D341Med (cell line): ENCODE measurements at regions not wholly inside any gene's neighbourhood (a gene's known extent, or its start where the extent isn't known, plus 50 kb on each side); places are given as distances from the start of the nearest gene placed in this dataset.

Source experiments
- DNase-seq: peaks from one replicate; pipeline ENCODE4 v3.0.0; 2012; ENCODE audit warnings: low spot score

DNA sequence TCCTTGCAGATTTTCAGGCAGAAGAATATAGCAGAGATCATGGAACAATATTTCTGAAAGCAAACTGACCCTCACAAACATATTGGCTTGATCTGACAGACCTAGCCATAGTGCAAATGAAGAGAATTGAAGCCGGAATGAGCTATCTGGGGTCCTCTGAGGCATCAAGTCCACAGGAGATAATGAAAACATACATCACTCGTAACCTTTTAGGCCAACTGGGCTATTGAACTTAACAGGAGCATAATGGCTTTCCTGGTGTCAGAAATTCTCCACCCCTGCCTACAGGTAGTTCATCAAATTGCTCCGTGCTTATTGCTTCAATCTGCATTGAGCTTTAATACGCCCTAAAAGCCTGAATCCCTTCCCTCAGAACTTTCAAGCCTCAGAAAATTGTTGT is 1414.6 kb upstream of the TENM4 start:
- no peak for DNase-seq

DNA sequence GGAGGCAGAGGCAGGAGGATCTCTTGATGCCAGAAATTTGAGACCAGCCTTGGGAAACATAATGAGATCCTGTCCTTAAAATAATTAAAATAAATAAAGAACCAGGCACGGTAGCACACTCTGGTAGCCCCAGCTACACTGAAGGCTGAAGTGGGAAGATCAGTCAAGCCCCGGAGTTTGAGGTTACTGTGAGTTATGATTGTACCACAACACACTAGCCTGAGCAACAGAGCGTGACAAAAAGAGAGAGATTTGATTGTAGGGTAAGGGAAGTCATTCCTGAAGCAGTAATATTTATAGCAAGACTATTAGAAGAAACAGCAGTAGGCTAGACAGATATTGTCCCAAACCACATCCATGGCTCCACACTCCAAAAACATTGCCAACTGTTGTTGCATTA is 1408.4 kb upstream of the TENM4 start:
- DNase-seq = no peak

DNA sequence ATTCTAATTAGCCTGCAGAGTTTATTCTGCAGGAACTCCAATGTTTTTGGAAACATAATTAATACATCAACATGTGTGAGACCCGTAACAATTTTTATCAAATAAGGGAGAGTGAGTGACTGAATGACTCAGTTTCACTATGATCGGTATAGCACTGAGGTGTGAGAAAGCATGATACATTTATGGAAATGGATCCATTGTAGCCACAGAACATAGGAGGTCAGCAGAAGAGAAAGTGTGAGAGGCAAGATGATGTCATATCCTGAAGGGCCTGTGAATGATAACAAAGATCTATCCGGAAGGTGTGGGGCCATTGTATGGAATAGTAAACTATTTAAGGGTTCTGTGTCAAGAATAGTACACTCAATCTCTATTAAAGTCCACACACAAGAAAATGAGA is 1406.1 kb upstream of the TENM4 start:
- DNase-seq = no peak

DNA sequence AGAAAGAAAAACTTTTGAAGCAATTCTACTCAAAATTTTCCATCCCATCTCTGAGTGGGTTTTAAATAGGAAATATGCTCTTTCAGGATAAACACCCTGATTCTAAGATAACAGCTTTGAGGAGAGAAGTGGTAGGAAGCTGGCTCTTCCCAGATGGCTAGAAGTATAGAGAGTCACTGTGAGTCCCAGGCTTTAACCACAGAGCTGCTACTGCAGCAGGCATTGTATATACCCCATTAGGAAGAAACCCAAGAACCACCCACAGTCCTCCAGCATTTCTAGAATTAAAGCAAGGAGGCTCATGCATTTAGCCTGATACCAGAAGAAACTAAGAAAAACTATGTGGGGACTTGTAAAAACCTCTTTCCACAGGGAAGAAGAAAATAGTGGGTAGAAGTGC is 1405.6 kb upstream of the TENM4 start:
- no peak for DNase-seq

DNA sequence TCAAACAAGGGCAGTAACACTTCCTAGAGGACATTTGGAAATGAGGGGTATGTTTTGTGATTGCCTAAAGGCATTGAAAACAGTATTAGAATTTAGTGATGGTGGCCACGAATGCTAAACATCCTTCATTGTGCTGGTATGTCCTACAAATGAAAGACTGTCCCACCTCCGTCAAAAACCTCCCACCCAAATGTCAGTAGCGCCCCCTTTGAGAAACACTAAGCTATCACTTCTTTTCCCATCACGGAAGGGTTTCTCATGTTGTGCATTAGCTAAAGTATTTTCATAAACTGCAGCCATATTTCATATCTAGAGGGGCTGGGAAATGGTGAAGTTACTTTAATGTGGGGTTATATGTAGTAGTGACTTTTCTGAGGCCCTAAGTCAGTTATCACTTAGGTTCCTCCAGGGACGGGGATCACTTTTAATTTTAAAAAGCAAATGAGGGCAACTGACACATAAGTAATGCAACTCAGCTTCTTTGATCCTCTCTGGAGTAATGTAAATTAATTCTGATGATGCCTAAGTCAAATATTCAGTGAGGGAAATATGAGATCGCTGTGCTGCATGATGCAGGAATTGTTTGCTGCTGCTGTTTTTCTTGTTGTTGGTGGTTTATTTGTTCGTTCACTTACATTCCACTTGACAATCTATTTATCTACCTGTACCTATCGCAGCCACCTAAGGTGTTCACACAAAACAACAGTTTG is 1403.4 kb upstream of the TENM4 start:
- DNase-seq = peak; percentile 21

DNA sequence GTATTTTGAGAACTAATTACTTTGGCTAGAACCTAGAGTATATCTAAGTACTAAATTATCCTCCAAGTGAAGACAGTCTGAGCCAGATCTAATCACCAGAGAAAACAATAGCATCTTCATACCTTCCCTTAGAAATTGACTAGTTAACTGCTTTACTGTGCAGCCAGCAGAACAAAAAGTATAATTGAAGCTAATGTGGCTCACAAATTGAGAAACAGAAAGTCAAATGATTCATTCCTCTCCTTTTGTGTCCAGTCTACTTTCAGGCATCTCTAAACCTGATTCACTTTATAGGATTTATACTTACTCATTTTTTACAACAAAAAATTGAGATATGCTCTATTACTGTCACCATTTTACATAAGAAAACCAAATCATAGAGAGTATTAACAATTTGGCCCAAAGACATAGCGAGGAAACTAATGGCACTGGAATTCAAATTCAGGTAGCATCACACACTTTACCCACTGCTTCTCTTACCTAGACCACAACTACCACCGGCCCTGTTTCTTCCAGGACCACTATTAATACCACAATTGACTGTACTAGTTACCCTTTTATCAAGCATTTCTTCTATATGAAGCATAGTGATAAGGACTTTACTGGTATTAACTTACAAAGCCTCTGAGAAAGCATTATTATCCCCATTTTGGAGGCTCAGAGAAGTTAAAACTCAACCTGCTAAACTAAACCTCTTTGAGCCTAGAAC is 1402.6 kb upstream of the TENM4 start:
- DNase-seq = no peak

DNA sequence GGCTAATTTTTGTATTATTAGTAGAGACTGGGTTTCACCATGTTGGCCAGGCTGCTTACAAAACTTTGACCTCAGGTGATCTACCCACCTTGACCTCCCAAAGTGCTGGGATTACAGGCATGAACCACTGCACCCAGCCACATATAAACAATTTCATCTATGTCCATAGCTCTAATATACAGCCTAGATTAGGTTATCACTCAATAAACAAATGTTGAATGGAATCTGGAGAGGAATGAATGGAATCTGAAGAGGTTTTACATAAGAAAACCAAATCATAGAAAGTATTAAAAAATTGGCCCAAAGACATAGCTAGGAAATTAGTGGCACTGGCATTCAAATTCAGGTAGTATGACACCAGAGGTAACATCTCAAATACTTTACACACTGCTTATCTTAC is 1401.4 kb upstream of the TENM4 start:
- DNase-seq = no peak

DNA sequence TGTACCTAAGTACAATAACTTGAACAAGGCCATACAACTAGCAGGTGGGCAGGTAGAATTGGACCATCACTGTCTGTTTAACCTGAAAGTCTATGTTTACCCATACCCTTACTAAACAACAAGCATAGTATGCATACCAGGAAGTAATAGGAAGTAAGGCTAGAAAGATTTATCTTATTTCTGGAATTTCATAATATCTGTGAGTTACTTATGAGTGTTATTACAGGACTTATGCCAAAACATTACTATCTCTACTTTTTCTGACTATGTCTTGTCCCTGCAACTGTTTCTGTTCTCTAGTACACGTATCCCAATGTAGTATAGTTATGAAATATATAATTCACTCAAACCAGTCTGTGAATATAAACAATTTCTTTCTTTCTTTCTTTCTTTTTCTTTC is 1400.8 kb upstream of the TENM4 start:
- no peak for DNase-seq

DNA sequence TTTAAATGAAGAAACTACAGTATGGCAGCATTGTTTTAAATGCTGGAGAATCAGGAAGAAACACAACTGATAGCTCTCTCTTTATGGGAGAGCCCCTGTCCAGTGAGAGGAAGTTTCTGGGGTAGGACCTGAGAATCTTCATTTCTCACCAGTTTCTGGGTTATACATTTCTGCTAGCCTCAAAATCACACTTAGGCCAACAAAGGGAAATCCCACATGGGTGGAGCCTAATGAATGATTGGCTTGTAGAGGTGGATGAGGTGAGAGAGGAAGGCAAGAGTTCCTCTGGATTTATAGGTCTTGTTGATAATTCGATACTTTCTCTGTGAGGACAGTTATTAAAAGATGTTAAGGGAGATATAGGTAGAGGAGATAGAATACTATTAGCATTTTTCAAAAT is 1397.3 kb upstream of the TENM4 start:
- DNase-seq = no peak

DNA sequence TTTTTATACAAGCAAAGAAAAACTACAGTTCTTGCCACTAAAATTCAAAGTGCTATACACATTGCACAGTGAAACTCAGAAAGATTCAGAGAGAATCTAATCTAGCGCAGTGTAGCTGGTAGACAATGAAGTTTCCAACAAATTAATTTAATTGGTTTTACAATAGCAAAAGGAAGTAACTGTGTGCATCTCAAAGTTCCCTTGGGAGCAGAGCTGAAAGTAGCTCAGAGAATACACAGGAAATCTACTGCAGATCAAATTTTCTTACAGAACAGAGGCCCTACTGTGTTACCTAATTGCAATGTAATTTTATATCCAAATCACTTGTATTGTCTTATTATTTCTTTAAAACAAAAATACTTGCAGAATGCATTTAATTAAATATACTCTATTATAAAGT is 1396.2 kb upstream of the TENM4 start:
- no peak for DNase-seq

DNA sequence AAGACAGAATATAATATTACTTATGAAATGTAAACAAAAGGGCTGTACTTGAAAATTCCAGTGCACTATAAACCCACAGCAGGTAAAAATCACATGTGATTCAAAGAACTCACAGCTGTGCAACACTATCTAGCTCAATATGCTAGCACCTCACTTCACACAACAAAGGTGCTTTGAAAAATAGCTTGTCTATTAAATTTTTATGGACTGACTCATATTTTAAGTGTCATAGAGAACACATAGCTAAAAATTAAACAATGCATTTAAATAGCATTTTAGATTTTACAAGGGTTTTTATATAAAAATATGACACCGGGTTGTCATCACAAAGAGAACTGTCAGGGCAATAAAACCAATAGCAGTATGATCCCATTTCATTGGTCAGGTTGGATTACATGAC is 1390.5 kb upstream of the TENM4 start:
- no peak for DNase-seq

DNA sequence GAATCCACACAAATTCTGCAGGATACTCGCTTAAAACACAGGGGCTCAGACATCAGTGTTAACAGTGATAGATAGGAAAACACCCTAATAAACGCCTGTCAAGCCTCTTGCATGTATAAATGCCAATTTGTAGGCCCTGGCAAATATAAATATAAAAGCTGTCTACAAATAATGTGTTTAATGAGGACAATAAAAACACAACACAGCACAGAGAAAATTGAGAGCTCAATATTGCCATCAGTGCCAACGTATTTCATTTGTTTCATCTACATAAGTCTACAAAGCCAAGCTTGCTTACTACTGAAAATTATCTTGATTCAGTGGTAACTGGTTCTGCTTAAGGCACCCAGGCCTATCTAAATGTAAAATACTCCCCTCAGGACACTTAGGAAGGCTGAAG is 1387.0 kb upstream of the TENM4 start:
- DNase-seq = no peak

DNA sequence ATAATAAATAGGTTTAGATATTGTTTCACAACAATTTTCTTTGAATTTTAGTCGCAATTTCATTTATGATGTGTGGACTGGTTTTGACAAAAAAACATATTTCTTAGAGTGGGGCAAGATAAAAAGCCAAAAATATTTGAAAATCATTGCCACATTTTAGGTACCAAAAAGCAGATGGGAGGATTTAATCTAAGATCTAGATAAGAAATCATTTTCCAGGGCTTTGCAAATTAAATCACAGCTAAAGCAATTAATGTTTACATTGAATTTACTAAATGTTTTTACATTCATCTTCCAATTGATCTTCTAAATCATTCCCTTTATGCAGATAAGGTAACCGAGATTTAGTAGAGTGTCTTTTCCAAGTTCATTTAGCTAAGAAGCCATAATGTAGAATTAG is 1386.0 kb upstream of the TENM4 start:
- DNase-seq = no peak

DNA sequence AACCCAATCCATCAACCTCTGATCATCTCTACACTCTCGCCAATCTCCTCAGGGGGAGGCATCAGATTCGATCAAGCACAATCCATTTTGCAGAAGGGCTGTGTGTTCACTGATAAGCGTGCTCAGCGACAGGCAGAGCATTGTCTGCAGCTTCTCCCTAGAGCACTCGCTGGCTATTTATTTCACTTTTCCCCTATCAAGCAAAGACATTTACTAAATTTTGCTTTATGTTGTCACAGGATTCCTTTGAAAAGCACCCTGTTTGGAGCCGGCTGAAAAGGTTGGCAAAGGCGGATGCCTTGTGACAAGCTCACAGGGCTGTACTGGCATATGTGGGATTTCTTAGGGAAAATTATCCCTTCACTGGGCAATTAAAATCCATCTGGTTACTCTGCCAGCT is 1381.5 kb upstream of the TENM4 start:
- DNase-seq = peak; percentile 44

DNA sequence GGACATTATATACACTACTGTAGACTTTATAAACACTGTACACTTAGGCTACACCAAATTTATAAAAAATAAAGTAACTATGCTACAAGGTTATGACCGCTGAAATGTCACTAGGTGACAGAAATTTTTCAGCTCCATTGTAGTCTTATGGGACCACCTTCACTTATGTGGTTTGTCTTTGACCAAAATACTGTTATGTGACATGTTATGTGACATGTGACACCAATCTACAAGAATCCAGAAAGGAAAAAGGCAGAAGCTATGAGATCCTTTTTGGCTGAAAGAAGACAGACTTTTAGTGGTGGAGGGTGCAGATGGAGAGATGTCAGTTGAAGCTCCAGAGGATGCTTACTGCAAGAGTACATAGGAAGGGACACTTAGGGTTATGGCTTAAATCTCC is 1378.4 kb upstream of the TENM4 start:
- no peak for DNase-seq

DNA sequence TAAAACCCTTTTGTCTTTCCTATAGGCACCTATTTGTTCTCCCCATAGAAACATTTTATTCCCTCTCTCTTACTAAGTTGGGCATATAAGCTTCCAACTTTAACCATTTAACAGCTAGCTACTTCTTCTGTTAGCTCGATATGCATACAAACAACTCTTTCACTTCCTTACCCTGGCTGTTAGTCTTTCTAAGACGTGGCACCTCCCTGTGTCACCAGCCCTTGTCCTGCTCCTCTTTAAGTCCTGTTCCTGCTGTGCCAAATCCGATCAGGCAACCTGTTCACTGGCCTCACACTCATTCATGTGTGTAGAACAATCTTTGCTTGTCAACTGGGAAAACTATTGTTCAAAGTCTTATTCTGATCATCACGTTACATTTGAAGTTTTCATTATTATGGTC is 1376.1 kb upstream of the TENM4 start:
- DNase-seq = no peak

DNA sequence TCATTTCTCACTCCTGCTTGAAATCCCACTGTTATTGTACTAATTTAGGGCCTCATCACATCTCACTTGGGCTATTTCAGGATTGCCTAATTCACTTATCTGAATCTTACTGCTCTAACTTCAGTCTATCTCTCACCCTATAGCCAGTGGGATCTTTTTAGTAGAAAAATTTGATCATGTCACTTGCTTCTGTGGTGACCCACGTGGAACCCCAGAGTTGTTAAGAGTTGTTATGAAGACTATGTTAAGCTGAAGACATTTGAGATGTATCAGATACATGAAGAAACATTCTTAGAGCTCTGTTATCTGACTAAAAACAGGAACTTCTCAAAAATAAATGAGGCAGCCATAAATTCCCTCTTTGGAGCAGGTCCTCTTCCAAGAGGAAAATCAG is 1375.6 kb upstream of the TENM4 start:
- DNase-seq = no peak

DNA sequence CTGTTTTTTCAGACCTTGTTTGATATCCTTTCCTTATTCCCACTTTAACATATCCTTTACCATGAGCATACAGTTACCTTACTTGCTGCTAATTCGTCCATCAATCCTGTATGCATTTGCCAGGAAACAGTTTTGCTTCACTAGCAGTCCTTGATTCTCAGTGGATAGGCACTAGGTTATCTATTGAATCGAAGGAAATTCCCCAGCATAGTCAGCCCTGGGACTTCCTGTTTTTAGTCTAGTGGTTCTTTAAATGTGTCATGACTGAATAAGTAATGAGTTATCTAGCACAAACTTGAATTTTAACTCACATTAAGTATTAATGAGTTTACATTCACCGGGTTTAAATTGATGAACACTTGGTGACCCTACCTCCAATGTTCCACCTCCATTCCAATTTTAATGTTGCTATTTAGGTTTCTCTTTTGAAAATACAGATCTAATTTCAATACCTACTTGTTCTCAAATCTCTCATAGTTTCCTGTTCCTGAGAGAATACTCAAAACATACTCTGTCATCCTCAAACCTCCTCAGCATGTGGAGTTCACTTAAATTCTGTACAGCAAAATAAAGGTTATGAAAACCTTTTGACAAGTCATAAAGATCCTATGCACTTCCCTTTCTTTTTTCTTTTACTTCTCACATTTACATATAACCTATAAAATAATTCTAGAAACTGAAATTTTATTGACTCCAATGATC is 1375.1 kb upstream of the TENM4 start:
- DNase-seq = no peak

DNA sequence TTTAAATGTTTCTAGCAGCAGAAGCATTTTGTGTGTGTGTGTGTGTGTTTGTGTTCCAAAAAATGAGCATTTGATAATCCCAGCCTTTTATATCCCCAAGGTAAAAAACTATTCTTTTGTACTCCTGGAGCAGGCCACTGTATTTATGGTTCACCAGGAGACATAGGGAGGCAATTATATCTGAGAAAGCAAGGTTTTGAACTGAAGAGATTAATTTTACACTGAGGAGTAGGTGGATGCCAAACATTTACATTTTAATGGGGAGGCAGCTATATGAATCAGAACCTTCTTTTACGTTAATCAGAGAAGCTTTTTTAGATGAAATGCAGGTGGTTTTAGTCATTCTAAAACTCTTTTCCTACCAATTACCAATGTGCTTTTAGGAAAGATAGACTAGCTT is 1374.0 kb upstream of the TENM4 start:
- no peak for DNase-seq

DNA sequence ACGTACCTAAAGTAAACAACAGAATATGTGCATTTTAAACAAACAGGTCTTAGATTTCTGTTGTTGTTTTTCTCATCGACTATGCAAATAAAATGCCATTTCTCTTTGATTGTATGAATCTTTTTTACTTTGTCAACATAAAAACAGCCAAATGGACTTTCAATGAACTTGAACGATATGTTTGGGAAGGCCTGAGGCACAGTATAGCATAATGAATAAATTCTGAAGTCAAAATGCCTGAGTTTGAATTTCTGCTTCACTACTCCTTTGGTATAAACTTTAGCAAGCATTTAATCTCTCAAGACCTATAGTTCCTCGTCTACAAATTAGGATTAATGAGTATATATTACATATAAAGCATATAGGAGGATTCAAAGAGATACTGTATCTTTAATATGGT is 1369.9 kb upstream of the TENM4 start:
- no peak for DNase-seq

DNA sequence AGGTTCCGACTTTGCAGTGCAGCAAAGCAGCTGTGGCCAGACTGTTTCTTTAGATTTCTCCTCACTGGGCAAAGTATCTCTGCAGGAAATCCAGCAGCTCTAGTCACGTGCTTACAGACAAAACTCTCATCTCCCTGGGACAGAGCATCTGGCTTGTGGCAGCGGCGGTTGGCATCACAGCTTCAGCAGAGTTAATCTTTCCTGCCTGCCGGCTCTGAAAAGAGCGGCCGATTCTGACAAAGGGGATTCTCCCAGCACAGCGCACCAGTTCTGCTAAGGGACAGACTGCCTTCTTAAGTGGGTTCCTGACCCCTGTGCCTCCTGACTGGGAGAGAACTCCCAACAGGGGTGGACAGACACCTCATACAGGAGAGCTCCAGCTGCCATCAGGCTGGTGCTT is 1357.3 kb upstream of the TENM4 start:
- no peak for DNase-seq

DNA sequence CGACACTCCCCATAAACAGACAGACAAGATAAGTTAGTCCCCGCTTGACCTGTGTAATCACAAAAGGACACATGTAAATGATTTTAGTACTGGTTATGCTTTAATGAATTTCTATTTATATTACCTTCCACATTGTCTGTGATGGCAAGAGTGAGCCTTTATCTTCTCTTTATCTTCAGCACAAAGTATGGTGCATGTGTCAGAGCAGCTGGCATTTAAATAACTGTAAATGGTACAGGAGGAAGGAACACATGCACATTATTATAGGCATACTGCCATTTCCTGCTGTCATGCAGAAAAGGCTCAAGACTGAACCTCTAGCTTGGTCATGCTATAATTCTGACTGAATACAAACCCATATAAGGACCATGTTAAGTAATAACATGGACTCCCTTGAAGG is 1342.7 kb upstream of the TENM4 start:
- DNase-seq = no peak

DNA sequence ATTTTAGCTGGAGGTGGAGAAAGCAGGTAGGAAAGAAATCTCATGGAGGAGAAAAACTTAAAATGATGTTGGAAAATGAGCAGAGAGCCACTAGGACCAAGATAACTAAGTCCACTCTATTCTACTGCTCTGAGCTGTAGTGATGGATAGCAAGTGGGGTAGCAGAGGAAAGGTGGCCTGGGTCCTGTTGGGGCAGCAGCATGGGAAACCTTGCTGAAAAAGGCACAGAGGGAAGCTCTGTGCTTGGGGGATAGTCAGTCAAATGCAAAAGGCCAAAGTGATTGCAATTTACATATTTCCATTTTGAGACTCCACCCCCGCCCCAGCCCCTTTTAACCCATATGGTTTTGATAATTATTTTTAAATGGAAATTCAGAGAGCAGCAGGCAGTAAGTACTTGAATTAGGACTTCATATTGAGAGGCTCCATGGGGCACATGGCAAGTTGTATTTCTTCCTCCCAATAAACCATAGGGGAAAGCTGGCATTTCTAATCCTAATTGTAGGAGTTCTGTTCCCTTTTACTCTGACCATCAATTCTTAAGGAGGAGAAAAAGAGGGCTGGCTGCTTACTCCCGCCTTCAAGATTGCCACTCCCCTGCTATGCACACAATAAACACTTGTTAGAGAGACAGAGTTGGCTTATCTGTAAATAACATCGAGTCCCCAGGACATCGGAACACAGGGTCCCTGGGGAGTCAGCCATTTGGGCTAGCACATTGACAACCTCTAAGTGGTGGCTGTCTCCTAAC is 1341.5 kb upstream of the TENM4 start:
- no peak for DNase-seq
